ENCODE measurements at regions not wholly inside any gene's neighbourhood (a gene's known extent, or its start where the extent isn't known, plus 50 kb on each side); places are given as distances from the start of the nearest gene placed in this dataset.

DNA sequence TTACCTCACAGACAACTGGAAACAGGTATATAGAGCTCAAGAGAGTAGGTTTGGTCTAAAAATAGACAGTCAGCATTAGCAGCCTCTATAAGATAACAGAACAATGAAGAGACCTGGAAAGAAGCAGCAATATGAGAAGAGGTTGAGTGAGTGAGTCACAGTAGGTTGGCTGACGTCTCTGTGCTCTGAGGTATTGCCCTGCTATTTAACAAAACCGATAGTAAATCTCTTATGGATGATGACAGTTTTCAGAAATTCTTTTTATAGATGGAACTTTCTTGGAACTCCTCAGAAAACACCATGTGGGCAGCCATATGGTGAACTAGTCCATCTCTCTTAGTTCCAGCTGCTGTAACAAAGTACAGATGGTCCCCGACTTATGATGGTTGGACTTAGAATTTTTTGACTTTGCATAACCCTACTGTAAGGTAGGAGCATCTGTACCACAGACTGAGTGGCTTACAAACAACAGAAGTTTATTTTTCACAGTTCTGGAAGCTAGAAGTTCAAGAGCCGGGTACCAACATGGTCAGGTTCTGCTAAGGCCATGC is 123.5 kb downstream of the MBD2 start:
- DNase-seq = no peak

DNA sequence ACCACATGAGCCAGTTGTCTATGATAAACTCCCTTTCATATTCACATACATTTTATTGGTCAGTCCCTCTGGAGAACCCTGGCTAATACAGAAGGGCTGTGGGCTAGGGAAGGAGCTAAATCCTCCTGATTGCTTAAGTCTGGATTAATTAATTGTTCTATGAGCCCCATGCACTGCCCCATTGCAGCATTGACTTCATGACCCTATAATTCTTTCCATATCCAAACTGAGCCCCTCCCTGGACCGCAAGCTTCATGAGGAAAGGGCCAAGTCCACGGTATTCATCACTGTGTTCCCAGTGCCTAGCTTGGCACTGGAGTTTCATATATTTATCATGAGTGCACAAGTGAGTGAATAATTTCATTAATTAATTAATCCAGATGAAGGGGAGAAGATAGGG is 124.0 kb downstream of the MBD2 start:
- no peak for DNase-seq

- DNase-seq = no peak
Observed at GRCh38 chr18:54094474-54094873, 130.0 kb downstream of the MBD2 start.

DNA sequence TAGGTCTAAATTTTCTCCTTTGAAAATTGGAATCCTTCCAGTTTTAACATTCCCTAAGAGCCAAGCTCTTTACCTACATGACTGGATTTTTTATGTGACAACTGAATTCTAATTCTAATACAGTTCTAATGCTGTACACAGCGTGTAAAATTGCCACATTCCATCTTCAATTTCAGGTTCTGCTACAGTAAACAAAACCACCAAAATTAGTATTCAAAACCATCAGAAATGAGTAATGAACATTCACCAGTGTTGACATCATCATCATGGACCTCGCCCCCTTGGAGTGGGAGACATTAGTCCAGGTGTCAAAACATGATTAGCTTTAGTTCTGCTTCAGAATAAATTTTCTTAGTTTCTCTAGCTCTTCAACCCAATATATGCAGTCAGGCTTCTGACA is 133.6 kb downstream of the MBD2 start:
- no peak for DNase-seq

DNA sequence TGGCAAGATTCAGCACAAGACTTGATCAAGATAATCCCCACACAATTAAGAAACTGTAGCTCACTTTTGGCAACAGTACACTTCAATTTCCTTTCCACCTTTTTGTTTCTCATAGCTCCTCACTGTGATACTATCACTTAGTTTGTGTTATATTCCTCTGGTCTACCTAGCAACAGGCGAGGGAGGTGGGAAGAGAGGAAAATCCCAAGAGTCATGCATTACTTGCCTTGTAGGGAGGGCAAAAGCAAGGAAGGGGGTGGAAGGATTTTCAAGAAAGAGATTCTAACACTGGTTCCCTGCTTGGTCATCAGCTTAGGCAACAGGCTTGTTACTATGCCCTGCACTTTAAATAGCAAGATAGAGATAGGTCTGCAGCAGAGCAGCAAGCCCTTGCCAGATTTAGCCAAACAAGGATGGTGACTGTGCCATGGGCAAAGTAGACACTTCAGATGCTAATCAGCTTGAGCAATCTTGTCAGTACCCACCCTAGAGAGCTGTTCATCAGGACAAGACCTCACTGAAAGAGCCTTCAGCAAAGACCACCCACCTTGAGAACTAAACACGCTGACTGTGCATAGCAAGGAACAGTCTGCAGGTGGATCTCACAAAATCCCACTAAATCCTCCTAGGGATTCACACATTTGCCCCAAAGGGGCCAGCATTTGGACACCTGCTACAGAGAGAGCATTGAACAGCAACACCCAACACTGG is 134.6 kb downstream of the MBD2 start:
- no peak for DNase-seq

DNA sequence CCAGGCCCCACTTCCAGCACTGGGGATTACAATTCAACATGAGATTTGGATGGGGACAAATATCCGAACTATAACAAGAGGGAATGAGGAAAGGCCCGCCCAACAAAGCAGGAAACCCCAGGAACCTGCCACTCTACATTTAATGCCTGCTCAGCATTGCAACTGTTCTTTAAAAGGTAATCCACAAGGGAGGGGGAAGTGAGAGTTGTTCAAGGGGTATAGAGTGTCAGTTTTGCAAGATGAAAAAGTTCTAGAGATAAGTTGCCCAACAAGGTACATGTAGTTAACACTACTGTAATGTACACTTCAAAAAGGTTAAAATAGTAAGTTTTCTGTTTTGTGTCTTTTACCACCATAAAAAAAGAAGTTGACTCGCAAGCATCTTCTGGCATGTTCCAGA is 137.6 kb downstream of the MBD2 start:
- DNase-seq = no peak

GRCh38 chr18:54086046-54086802 is 138.2 kb downstream of the MBD2 start:
- peak; percentile 40 for DNase-seq

DNA sequence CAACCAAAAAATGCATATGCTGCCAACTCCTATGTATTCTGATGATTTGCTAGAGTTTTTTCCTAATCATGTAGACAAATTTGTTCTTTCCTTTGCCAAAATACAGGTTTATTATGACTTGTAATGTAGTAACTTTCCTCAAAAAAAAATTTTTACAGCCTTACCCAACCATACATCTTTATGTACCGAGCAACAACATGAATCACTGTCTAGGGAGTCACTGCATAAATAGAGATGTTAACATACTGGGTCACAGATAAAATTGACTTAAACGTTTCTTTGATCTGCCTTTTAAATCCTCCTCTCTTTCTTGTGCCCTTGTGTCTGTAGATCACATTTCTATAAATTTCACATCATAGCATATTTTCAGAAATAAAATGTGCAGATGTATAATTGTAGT is 143.6 kb downstream of the MBD2 start:
- no peak for DNase-seq

DNA sequence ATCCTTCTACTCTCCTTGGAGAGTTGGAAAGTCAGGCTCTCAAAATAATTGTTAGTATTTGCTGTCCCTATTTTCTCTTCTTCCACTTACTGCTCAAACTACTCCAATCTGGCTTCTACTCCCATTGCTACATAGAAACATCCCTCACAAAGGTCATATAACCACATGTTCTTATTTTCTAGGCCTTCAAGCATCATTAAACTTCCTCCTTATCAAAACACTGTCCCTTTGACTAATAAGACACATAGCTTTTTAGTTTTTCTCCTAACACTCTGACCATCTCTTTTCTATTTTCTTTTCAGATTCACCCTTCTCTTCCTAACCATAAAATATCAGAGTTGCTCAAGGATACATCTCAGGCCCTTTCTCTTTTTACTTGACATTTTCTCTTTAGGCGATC is 148.3 kb downstream of the MBD2 start:
- DNase-seq = no peak

- no peak for DNase-seq
Observed at GRCh38 chr18:54075689-54076088, 148.8 kb downstream of the MBD2 start.

GRCh38 chr18:54069729-54070128 is 154.7 kb downstream of the MBD2 start:
- no peak for DNase-seq

DNA sequence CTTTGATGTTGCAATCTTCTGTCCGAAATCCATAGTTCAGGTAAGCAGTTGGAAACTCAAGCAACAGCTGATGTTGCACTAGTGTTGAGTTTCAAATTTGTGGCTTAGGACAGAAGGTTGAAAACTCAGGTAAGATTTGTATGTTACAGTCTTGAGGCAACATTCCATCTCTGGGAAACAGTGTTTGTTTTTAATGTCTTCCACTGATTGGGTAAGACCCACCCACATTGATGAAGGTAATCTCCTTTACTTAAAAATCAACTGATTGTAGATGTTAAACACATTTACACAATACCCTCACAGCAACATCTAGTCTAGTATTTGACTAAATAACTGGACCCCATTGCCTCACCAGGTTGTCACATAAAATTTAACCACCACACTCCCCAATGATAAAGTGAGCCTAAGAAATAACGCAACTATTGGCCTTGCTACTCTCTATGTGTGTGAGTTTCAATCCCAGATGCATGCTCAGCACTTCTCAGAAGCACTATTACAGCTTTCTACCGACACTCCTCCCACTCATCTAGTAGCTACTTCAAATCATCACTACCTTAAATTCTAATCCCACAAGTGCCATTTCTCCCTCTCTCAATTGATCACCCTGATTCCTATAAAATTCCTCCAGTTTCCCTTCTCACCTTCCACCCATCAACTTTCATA is 164.0 kb downstream of the MBD2 start:
- DNase-seq = no peak

- no peak for DNase-seq
Observed at GRCh38 chr18:54052732-54053429, 171.6 kb downstream of the MBD2 start.

DNA sequence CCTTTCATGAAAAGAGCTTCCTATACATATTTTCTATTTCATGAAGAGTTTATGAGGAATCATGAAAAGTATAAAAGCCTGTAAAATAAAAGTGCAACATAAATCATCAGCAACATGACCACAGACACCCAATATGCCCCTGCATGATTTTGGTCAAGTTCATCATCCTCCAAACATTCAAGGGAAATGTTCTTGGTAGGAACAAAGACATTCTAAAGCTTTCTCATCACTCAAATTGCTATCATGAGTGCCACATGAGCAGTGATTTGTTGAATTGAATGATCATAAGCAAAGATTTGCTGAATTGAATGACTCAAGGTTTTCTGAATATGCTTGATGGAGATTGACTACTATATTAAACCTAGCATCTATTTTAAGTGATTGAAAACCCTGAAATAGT is 172.2 kb downstream of the MBD2 start:
- DNase-seq = no peak

DNA sequence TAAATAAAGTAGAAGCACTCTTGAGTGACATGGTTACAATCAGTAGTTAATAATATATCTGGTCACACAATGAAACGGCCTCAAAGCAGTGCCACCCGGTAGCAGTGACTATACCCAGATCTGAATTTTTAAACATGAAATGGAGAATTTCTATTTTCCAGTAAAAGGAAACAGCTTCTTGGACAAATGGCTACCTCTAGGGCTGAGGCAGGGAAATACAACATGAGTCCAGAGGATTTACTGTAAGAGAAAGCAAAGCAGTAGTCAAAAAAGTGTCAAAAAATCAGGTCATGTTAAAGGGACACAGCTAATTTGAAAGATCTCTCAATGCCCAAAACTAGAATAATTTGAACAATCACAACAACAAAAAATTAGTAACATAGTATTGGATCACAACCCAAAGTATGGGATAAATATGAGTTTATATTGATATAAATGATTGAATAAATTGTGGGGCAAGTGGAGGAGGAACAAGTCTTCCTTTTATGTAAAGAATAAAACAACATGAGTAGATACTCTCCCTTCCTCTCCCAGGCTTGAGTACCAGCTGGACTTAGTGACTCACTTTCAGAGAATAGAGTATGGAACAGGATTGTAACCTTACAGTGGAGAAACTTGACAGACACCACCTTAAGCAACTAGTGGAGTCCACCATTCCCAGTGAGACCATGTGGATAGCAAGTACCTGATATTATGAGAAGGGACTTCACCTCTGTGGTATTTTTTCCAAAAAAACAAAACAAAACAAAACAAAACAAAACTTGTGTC is 180.8 kb downstream of the MBD2 start:
- DNase-seq = no peak

DNA sequence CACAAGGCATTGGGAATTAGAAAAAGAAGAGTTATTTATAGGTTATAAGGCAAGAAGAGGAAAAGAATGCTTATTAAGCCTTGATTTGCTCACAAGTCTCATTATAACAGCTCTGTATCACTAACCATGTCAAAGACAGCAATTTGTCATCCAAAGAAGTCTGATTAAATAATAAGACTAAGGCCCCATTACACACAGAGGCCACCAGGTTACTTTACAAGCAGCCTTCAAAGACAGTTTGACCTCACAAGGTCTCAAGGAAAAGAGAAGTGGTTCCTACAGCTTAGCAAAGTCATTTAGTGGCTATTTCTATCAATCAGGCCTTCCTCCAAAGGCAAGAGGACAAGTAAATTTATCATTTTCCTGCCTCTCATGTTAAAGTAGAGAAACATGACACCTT is 188.5 kb downstream of the MBD2 start:
- no peak for DNase-seq

DNA sequence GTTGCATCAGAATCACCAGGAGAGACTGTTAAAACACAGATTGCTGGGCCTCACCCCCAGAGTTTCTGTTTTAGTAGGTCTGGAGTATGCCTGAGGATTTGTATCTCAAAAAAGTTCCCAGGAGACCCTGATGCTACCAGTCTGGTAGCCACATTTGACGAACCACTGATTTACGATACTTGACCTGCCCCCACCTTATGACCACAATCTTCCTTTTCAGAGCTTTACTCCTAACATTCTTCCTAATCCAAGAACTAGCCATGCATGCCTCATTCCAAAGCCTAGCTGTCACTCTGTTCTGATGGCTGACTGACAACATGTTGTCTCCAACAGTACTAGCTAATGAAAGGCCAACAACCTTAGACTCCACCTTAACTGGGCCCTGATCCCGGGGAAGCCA is 191.4 kb downstream of the MBD2 start:
- no peak for DNase-seq

GRCh38 chr18:54032412-54032811 is 192.1 kb downstream of the MBD2 start:
- no peak for DNase-seq

- DNase-seq = no peak
Observed at GRCh38 chr18:54031243-54031642, 193.2 kb downstream of the MBD2 start.

GRCh38 chr18:54030434-54030833 is 194.0 kb downstream of the MBD2 start:
- no peak for DNase-seq

GRCh38 chr18:54023471-54023870 is 201.0 kb downstream of the MBD2 start:
- no peak for DNase-seq

DNA sequence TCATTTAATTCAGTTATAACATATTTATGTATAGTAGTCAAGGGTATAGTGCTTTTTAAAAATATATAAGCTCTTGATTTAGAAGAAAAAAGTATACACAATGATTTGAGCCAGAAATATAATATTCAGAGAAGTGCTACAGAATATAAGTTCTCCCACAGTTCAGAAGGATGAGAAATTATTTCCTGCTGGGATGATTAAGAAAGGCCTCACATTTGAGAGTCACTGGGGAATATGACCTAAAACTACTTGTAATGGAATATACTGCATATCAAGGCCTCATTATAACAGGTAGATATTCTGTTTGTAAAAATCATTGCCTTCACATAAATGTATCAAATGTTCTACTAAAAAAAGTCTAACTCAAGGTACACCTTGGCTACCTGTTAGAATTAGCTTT is 203.5 kb downstream of the MBD2 start:
- no peak for DNase-seq

All from central memory CD4-positive, alpha-beta T cell (primary cell).